Breast epithelium (tissue), 3 donors: ENCODE measurements at regions not wholly inside any gene's neighbourhood (a gene's known extent, or its start where the extent isn't known, plus 50 kb on each side); places are given as distances from the start of the nearest gene placed in this dataset.

ENCODE experiments used
- CTCF ChIP-seq, 3 donors: fragments of 450-650 bp; IDR thresholded peaks; one replicate each; pipeline ENCODE4 v1.5.1; 2016 to 2017; ENCODE audit warnings: antibody characterized with exemption in 3 of 3, mild to moderate bottlenecking in 3 of 3, moderate library complexity in 3 of 3
- POLR2A ChIP-seq: fragments of 450-650 bp; IDR thresholded peaks from one replicate; pipeline ENCODE4 v1.6.1; 2016; ENCODE audit warnings: antibody characterized with exemption, mild to moderate bottlenecking, moderate library complexity
- POLR2AphosphoS5 ChIP-seq, 3 donors: sonication (generic); formaldehyde crosslinking; IDR thresholded peaks; one replicate each; pipeline ENCODE4 v1.6.1; 2017; ENCODE audit warnings: antibody characterized with exemption in 3 of 3

GRCh38 chr1:87790756-87791155 lies 462.1 kb downstream of the LMO4 start:
- TF ChIP-seq CTCF (IDR thresholded peaks at IDR 0.05) (no peak), POLR2A (no peak), POLR2AphosphoS5 (IDR thresholded peaks at IDR 0.05) (no peak)
